Keratinocyte (primary cell): ENCODE measurements at regions not wholly inside any gene's neighbourhood (a gene's known extent, or its start where the extent isn't known, plus 50 kb on each side); places are given as distances from the start of the nearest gene placed in this dataset.

ENCODE experiments used
- DNase-seq: peaks from one replicate; pipeline ENCODE4 v3.0.0-alpha.2; 2011; ENCODE audit warnings: low read depth, missing footprints, low spot score
- FAIRE-seq: peaks from 2 replicates; lab custom pipeline; 2011; peaks lifted over from hg19 to GRCh38; lab: Jason Lieb, UNC
- H2AFZ ChIP-seq: 2 replicates; pipeline ENCODE4 v1.6.0; 2012; ENCODE audit warnings: low read length, control low read depth, inconsistent platforms; ENCODE audit not compliant: control insufficient read depth
- H3K27ac ChIP-seq: 2 replicates; pipeline ENCODE4 v1.5.1; 2011; ENCODE audit warnings: low read length; ENCODE audit not compliant: control insufficient read depth, insufficient read depth
- H3K27me3 ChIP-seq: 3 replicates; pipeline ENCODE4 v1.6.0; 2011; ENCODE audit warnings: low read length; ENCODE audit not compliant: control insufficient read depth, insufficient read depth; ENCODE audit errors: extremely low read depth
- H3K36me3 ChIP-seq, 2 experiments: 2 replicates in 1 of 2; 3 replicates in 1 of 2; pipeline ENCODE4 v1.5.1; 2011; ENCODE audit warnings: low read length in 2 of 2, mild to moderate bottlenecking in 1 of 2; ENCODE audit not compliant: control insufficient read depth in 2 of 2, insufficient read depth in 2 of 2; ENCODE audit errors: extremely low read depth in 1 of 2
- H3K4me1 ChIP-seq: 3 replicates; pipeline ENCODE4 v1.5.1; 2011; ENCODE audit warnings: low read length; ENCODE audit not compliant: control insufficient read depth, insufficient read depth; ENCODE audit errors: extremely low read depth
- H3K4me2 ChIP-seq: 3 replicates; pipeline ENCODE4 v1.6.0; 2011; ENCODE audit warnings: low read depth, low read length; ENCODE audit not compliant: control insufficient read depth, insufficient read depth; ENCODE audit errors: extremely low read depth
- H3K4me3 ChIP-seq, 3 experiments: fragments of 200-600 bp in 1 of 3; sonication (generic) in 1 of 3; 2 replicates in 2 of 3; 3 replicates in 1 of 3; pipeline ENCODE4 v1.5.1; 2011 to 2016; ENCODE audit warnings: low read length in 3 of 3, mild to moderate bottlenecking in 3 of 3, control low read depth in 2 of 3, inconsistent platforms in 1 of 3, low read depth in 1 of 3, mixed read lengths in 1 of 3, mixed run types in 1 of 3, moderate library complexity in 1 of 3; ENCODE audit not compliant: control insufficient read depth in 2 of 3, insufficient read depth in 2 of 3; ENCODE audit errors: extremely low read depth in 1 of 3
- H3K79me2 ChIP-seq: 2 replicates; pipeline ENCODE4 v1.6.0; 2012; ENCODE audit warnings: low read length; ENCODE audit not compliant: control insufficient read depth, insufficient read depth
- H3K9ac ChIP-seq: 3 replicates; pipeline ENCODE4 v1.6.0; 2011; ENCODE audit warnings: low read length; ENCODE audit not compliant: control insufficient read depth, insufficient read depth; ENCODE audit errors: extremely low read depth
- H3K9me1 ChIP-seq: 3 replicates; pipeline ENCODE4 v1.6.0; 2011; ENCODE audit warnings: low read length; ENCODE audit not compliant: control insufficient read depth, insufficient read depth; ENCODE audit errors: extremely low read depth
- H3K9me3 ChIP-seq: 2 replicates; pipeline ENCODE4 v1.5.1; 2012; ENCODE audit warnings: low read depth, low read length; ENCODE audit not compliant: control insufficient read depth
- H4K20me1 ChIP-seq: 3 replicates; pipeline ENCODE4 v1.6.0; 2011; ENCODE audit warnings: low read length; ENCODE audit not compliant: control insufficient read depth, insufficient read depth; ENCODE audit errors: extremely low read depth
- CTCF ChIP-seq, 3 experiments: IDR thresholded peaks in 1 of 3; conservative IDR thresholded peaks in 1 of 3; optimal IDR thresholded peaks in 1 of 3; 2 replicates in 2 of 3; 3 replicates in 1 of 3; pipeline versions ENCODE3 to v1.5.1; 2011; ENCODE audit warnings: low read length in 3 of 3, mild to moderate bottlenecking in 3 of 3, moderate library complexity in 2 of 3, control low read depth in 1 of 3, inconsistent platforms in 1 of 3; ENCODE audit not compliant: insufficient read depth in 2 of 3; ENCODE audit errors: extremely low read depth in 1 of 3
- EZH2 ChIP-seq: IDR thresholded peaks from one replicate; pipeline ENCODE4 v1.6.1; 2012; ENCODE audit warnings: inconsistent platforms, mild to moderate bottlenecking, low read length, moderate library complexity
- dilution Hi-C: fragments of 300-500 bp; cut with MboI; formaldehyde crosslinking; loops from one replicate; pipeline ENCODE4 v1.7.0; 2020; ENCODE audit warnings: low sequenced_read_pairs; ENCODE audit not compliant: extremely low pct_ligation_motif_present

GRCh38 chr4:65046192-65047133, 623.8 kb downstream of the EPHA5 start:
- no peak overlapping the region for H3K4me2 ChIP-seq
- dilution Hi-C loops = no loop called here
- FAIRE-seq = no peak

GRCh38 chr4:65033899-65034298, 624.6 kb upstream of the TECRL start:
- Histone ChIP-seq H3K9ac (no peak overlapping the region), H3K9me1 (no peaks in the 10 kb centered on the region), H3K9me3 (no peaks in the 10 kb centered on the region), H3K27ac (no peak overlapping the region), H3K27me3 (no peaks in the 10 kb centered on the region), H4K20me1 (no peaks in the 10 kb centered on the region), H3K4me2 (no peak overlapping the region), H2AFZ (no peak overlapping the region), H3K36me3 (no peaks in the 10 kb centered on the region), H3K4me3 (no peak overlapping the region), H3K4me1 (no peaks in the 10 kb centered on the region), H3K79me2 (no peaks in the 10 kb centered on the region)
- no peak for TF ChIP-seq EZH2
- no peak for TF ChIP-seq CTCF (optimal IDR thresholded peaks at IDR 0.05 in 1 of 3, IDR thresholded peaks at IDR 0.05 in 1 of 3, conservative IDR thresholded peaks at IDR 0.05 in 1 of 3; ENCODE audit: extremely low read depth in 1 of 3, insufficient read depth in 2 of 3, low read length in 3 of 3)
- dilution Hi-C loops = no loop called here
- no peak for DNase-seq
- FAIRE-seq = no peak

More at GRCh38 chr4:65046192-65047133, 623.8 kb downstream of the EPHA5 start:
- H4K20me1 ChIP-seq = no peaks in the 10 kb centered on the region
- H3K79me2 ChIP-seq = no peaks in the 10 kb centered on the region
- DNase-seq = no peak
- no peak overlapping the region for H2AFZ ChIP-seq
- H3K9me1 ChIP-seq = no peaks in the 10 kb centered on the region
- no peak overlapping the region for H3K27ac ChIP-seq
- H3K27me3 ChIP-seq = no peaks in the 10 kb centered on the region
- no peak overlapping the region for H3K4me3 ChIP-seq
- no peaks in the 10 kb centered on the region for H3K36me3 ChIP-seq
- no peak for TF ChIP-seq EZH2
- TF ChIP-seq CTCF (optimal IDR thresholded peaks at IDR 0.05 in 1 of 3, IDR thresholded peaks at IDR 0.05 in 1 of 3, conservative IDR thresholded peaks at IDR 0.05 in 1 of 3; ENCODE audit: extremely low read depth in 1 of 3, insufficient read depth in 2 of 3, low read length in 3 of 3) = no peak
- H3K4me1 ChIP-seq = no peaks in the 10 kb centered on the region
- H3K9ac ChIP-seq = no peak overlapping the region
- H3K9me3 ChIP-seq = no peaks in the 10 kb centered on the region
